GM21619 (cell line): ENCODE measurements at regions not wholly inside any gene's neighbourhood (a gene's known extent, or its start where the extent isn't known, plus 50 kb on each side); places are given as distances from the start of the nearest gene placed in this dataset.

Source experiments
- ATAC-seq: cut with Tn5 transposase; IDR thresholded peaks from one replicate; pipeline ENCODE4 v1.9.1; 2021; ENCODE audit not compliant: unreplicated experiment

GRCh38 chr2:18094277-18094676 is 215.8 kb downstream of the KCNS3 start:
- no peak for ATAC-seq

DNA sequence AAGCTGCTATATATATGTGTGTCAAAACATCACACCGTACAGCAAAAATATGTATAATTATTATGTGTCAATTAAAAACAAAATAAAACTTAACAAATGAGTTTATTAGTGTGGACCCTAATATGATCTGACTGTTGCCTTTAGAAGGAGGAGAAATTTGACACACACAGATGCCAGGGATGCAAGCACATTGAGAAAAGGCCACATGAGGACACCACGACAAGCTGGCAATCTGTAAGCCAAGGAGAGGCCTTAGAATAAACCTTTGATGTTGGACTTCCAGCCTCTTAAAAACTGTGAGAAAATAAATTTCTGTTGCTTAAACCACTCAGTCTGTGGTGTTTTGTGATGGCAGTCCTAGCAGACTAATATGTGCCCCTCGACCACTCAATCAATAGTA is 214.7 kb downstream of the KCNS3 start:
- no peak for ATAC-seq

DNA sequence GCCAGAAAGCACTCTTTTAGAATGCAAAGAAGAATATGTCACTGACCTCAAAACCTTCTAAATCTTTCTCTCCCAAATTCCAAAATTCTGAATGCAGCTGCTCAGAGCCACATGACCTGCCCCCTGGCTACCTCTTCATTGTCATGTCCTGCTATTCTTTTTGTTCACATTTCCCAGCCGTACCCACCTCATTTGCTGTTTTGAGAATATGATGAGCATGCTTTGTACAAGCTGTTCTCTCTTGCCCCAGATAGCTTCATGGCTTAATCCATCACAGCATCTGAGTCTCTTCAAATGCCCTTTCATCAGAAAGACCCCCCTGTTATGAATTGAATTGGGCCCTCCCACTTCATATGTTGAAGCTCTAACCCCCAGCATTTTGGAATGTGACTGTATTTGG is 214.3 kb downstream of the KCNS3 start:
- ATAC-seq: no peak

GRCh38 chr2:18085593-18085992 is 207.1 kb downstream of the KCNS3 start:
- ATAC-seq: no peak

DNA sequence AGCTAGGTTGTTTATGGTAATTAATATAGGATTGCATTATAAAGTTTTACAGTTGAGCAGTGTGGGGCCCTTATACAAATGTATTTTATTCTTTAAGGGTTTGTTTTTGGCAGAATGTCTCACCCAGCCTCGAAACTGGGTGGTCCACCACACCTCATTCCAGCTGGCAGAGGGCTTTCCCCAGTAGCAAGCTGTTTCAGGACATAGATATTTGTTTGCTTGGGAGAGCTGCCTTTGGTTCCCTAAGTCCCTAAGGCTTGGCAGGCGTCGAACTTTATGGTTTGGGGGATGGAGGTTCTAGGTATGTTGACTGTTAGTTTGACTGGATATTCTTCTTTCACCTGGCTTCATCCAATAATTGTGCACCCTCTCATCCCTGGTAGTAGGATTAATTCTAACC is 205.9 kb downstream of the KCNS3 start:
- ATAC-seq: no peak

DNA sequence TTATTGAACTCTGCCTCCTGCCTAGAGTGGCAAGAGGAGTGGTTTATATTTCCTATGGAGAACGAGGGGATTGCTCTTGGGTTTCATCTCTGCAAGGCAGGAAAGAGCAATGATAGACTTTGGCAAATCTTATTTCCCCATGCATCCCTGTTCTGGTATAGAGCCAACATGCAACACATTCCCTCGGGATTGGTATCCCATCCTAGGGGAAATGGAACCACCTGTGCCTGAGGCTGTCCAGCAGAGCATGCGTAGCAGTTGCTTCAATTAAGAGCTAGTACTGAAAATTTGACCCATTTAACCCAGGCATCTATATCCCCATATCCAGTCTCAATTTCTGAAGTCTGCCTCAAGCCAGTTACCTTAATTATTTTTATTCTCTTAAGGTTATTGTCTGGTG is 205.3 kb downstream of the KCNS3 start:
- ATAC-seq: no peak

- ATAC-seq: no peak
These were observed 199.7 kb downstream of the KCNS3 start for GRCh38 chr2:18078216-18078615.

DNA sequence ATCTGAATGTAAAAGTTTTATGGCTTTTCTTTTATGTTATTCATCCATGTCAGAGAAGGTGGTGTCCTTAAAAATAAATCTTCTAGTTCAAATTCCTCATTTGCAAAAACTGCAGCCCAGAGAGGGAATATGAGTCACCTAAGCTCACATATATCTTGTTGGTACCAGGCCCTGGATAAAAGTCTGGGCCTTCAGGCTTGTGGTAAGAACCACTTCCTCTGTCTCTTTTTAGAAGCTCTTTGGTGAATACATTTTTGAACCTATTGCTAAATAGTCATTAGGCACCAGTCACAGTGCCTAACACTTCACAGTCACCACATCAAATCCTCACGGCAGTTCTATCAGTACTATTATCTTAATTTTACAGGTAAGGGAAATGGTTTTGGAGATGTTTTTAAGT is 199.2 kb downstream of the KCNS3 start:
- peak; percentile 72 for ATAC-seq

DNA sequence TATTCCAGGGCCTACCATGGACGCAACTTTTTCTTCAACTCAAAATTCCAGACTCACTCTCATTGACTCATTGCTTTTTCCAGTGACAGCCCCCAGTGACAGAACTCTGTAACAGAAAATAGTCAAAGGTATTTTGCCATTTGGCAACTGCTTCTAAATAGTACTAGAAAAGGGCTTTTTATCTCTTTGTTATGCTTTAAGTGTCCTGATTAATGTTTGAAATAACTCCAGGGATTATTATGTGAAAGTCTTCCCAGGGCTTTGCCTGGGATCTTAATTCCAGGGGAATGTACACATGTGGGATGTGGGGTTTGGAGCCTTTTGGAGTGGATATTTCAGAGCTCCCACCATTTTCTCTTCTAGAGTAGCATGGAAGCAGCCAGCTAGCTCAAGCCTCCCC is 198.8 kb downstream of the KCNS3 start:
- ATAC-seq: no peak

GRCh38 chr2:18074476-18074875 is 196.0 kb downstream of the KCNS3 start:
- no peak for ATAC-seq

- ATAC-seq: no peak
These were observed 195.1 kb downstream of the KCNS3 start for GRCh38 chr2:18073601-18074000.

DNA sequence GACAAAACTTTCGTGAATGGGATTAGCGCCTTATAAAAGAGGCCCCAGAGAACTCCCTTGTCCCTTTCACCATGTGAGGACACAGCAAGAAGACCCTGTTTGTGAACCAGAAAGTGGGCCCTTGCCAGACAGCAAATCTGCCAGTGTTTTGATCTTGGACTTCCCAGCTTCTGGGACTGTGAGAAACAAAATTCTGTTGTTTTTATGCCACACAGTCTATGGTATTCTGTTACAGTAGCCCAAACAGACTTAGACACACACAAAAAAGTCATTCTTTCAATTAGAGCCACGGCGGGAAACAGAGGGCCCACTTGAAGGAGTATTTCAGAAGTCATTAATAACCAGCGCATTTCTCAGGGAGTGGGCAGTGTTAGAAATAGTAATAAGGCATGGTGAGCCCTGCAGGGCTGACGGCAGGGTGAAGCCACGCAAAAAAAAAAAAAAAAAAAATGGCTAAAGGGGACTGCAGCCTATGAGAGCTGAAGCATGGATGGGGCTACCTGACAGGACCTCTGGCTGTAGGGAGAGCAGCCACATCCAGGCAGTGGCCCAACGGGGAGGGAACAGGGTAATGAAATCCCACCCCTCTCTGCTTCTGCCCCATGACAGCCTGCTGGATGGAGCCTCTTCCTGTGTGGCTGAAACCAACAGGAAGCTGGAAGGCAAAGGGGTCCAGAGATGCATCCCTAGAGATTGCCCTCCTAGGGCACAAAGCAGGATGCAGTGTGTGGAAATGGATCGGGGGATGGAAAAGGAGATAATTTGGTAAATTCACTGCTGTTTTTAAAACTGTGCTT is 189.3 kb downstream of the KCNS3 start:
- ATAC-seq: no peak

DNA sequence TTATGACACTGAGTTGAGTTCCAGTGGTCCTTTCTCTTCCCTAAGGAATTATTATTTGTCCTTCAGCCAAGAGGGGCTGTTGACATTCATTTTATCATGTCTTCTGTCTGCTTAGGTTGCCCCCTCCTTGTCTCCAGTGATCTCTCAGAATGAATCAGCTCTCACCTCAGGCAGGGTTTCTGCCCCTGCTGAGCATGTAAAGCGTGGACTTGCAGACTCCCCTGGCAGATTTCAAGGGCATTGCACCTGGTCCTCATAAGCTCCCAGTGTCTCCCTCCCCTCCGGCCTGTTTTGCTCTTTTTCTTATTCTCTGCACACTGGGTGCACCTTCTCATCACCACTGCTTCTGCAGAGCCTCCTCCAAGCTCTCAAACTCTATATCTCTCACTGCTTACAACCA is 188.4 kb downstream of the KCNS3 start:
- ATAC-seq: no peak

GRCh38 chr2:18066066-18066465 is 187.6 kb downstream of the KCNS3 start:
- no peak for ATAC-seq

- no peak for ATAC-seq
These were observed 186.8 kb downstream of the KCNS3 start for GRCh38 chr2:18065249-18065648.

DNA sequence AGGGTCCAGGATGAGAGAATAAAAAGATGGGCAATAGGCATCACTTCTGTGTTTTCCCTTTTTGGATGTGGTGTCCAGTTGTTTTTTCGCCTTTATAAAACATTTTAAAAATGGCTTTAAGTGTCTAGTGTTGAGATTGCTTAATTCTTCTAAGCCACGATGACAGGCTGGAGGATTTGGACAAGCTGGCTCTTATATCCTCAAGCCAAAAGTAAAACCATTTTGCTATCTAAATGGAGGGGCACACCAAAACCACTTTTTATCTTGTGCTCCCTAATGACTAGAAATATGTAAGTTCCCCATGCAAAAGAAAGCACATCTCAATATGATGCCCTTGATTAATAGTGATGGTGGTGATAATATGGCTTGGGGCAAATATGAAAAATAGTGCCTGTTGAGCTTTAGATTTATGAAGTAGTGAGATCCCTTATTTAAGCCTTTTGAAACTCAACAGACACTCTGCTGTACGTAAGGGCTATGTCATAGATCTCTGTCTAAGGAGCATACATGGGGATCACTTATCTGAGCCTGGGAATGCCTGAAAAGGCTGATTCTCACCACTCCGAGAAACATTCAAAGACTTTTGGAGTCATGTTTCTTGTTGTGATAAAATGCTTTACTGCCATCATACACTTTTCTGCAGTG is 185.5 kb downstream of the KCNS3 start:
- no peak for ATAC-seq

GRCh38 chr2:18062892-18063291 is 184.4 kb downstream of the KCNS3 start:
- no peak for ATAC-seq

- no peak for ATAC-seq
These were observed 183.2 kb downstream of the KCNS3 start for GRCh38 chr2:18061717-18062116.

DNA sequence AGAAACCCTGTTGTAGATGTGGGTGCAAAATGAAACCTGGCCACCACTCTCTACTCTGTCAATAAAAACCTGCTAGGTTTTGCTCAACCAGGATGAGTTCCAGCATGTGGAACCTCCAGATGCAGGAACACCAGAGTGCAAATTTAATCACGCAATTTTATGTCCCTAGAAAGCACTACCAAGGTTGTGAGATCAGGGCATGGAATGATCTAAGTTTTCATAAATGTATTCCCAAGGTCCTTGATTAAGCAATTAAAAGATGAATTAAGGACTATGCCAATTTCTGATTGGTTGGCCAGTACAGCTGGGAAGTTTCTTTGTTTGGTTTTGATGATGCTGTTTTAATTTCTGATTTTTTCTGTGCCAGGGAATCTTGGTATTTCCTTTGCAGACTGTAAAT is 179.2 kb downstream of the KCNS3 start:
- ATAC-seq: no peak

DNA sequence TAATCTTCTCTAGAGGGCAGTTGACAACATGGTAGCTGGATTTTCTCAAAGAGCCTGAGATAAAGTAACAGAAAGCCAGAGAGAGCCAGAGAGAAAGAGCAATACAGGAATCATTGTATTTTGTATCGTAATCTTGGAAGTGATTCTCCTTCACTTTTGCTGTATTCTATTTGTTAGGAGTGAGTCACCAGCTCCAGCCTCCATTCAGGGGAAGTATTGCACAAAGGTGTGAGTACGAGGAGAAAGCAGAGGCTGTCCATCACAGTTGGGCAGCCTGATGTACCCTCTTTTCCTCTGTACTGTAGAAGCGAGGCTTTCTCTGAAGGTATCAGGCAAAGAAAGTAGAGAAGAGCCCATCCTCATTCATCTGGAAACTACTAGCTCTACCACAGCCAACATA is 176.8 kb downstream of the KCNS3 start:
- ATAC-seq: no peak

DNA sequence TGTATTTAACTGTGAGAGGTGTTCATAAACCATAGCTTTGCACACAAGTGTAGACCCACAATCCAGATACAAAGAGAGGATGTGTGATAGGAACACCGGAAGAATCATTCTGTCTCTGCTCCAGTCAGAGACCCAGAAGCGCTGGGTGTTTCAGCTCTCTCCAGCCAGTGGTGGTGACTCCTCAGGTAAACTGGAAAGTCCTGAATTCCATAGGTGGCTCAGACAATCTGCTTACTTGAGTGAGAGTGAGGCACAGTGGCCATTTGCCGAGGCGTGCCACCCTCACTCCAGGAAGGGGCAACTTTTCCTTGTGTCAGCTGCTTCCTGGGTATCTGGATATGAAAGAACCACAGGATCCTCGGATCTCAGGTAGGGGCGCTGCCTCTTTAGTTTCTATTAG is 171.5 kb downstream of the KCNS3 start:
- ATAC-seq: no peak

GRCh38 chr2:18049325-18049724 is 170.9 kb downstream of the KCNS3 start:
- no peak for ATAC-seq
